GM23338 (cell line): ENCODE measurements at regions not wholly inside any gene's neighbourhood (a gene's known extent, or its start where the extent isn't known, plus 50 kb on each side); places are given as distances from the start of the nearest gene placed in this dataset.

Experiments
- ATAC-seq: fragments of 200-7000 bp; cut with Tn5 transposase; 3 replicates; pipeline ENCODE4 v1.9.1; 2020
- DNase-seq: peaks from one replicate; pipeline ENCODE4 v3.0.0-alpha.2; 2015; ENCODE audit warnings: low spot score
- H2AFZ ChIP-seq: fragments of 200-600 bp; sonication (generic); 2 replicates; pipeline ENCODE4 v1.8.0; 2016; ENCODE audit warnings: antibody characterized with exemption, mild to moderate bottlenecking, moderate library complexity
- H3F3A ChIP-seq: fragments of 200-600 bp; sonication (generic); replicated peaks from 2 replicates; pipeline ENCODE4 v1.8.0; 2017; ENCODE audit warnings: antibody characterized with exemption, mixed run types, low read depth
- H3K27ac ChIP-seq: fragments of 200-600 bp; sonication (generic); 2 replicates; pipeline ENCODE4 v1.6.1; 2016; ENCODE audit warnings: low read depth
- H3K27me3 ChIP-seq: fragments of 200-600 bp; sonication (generic); 2 replicates; pipeline ENCODE4 v1.8.0; 2016; ENCODE audit warnings: mild to moderate bottlenecking, mixed run types, moderate library complexity; ENCODE audit not compliant: insufficient read depth
- H3K36me3 ChIP-seq: fragments of 200-600 bp; sonication (generic); 2 replicates; pipeline ENCODE4 v1.8.0; 2016; ENCODE audit warnings: mild to moderate bottlenecking; ENCODE audit not compliant: insufficient read depth
- H3K4me1 ChIP-seq: fragments of 200-600 bp; sonication (generic); 2 replicates; pipeline ENCODE4 v1.8.0; 2016; ENCODE audit warnings: mild to moderate bottlenecking, moderate library complexity; ENCODE audit not compliant: insufficient read depth
- H3K4me2 ChIP-seq: fragments of 200-600 bp; sonication (generic); 2 replicates; pipeline ENCODE4 v1.7.1; 2017; ENCODE audit warnings: mixed run types
- H3K4me3 ChIP-seq: fragments of 200-600 bp; sonication (generic); 2 replicates; pipeline ENCODE4 v1.6.1; 2016; ENCODE audit warnings: mixed run types
- H3K79me2 ChIP-seq: fragments of 200-600 bp; sonication (generic); replicated peaks from 2 replicates; pipeline ENCODE4 v1.8.0; 2017; ENCODE audit warnings: mild to moderate bottlenecking; ENCODE audit not compliant: insufficient read depth
- H3K9me2 ChIP-seq: fragments of 200-600 bp; sonication (generic); 2 replicates; pipeline ENCODE4 v1.8.0; 2017; ENCODE audit not compliant: insufficient read depth
- H4K20me1 ChIP-seq: fragments of 200-600 bp; sonication (generic); replicated peaks from 2 replicates; pipeline ENCODE4 v1.8.0; 2017; ENCODE audit warnings: mild to moderate bottlenecking; ENCODE audit not compliant: insufficient read depth
- H3K27ac Mint-ChIP-seq: 2 replicates; pipeline ENCODE4 v1.8.0; 2020; ENCODE audit warnings: inconsistent platforms, mild to moderate bottlenecking, moderate library complexity, mixed read lengths
- H3K27me3 Mint-ChIP-seq: 3 replicates; pipeline ENCODE4 v1.8.0; 2022; ENCODE audit warnings: low read depth, mild to moderate bottlenecking, moderate library complexity, mixed read lengths, inconsistent platforms; ENCODE audit not compliant: insufficient read depth, poor library complexity
- H3K36me3 Mint-ChIP-seq: 3 replicates; pipeline ENCODE4 v1.8.0; 2021; ENCODE audit warnings: low read depth, mild to moderate bottlenecking, inconsistent platforms, moderate library complexity, mixed read lengths
- H3K4me1 Mint-ChIP-seq: 3 replicates; pipeline ENCODE4 v1.8.0; 2020; ENCODE audit warnings: mild to moderate bottlenecking, inconsistent platforms, mixed read lengths
- H3K4me3 Mint-ChIP-seq: 3 replicates; pipeline ENCODE4 v1.8.0; 2021; ENCODE audit warnings: moderate library complexity, mild to moderate bottlenecking, inconsistent platforms, mixed read lengths
- H3K9me3 Mint-ChIP-seq: 3 replicates; pipeline ENCODE4 v1.8.0; 2020; ENCODE audit warnings: moderate library complexity, mild to moderate bottlenecking, inconsistent platforms, mixed read lengths
- EZH2 ChIP-seq: fragments of 200-600 bp; sonication (generic); IDR thresholded peaks from one replicate; pipeline ENCODE4 v1.8.0; 2017; ENCODE audit warnings: antibody characterized with exemption, mild to moderate bottlenecking, low read depth; ENCODE audit not compliant: unreplicated experiment
- NANOG ChIP-seq: IDR thresholded peaks from 2 replicates; pipeline ENCODE4 v1.6.1; 2016; ENCODE audit warnings: antibody characterized with exemption, borderline replicate concordance
- STAT1 ChIP-seq: IDR thresholded peaks from one replicate; pipeline ENCODE4 v1.6.1; 2016; ENCODE audit warnings: antibody characterized with exemption; ENCODE audit not compliant: unreplicated experiment
- TF ChIP-seq, protein P1 (sequence below): IDR thresholded peaks from one replicate; pipeline ENCODE4 v1.6.1; 2018; ENCODE audit warnings: antibody characterized with exemption; ENCODE audit not compliant: unreplicated experiment
- TF ChIP-seq, protein P2 (sequence below): fragments of 250-450 bp; sonication (Bioruptor Pico); IDR thresholded peaks from 2 replicates; pipeline ENCODE4 v1.5.0; 2020; ENCODE audit warnings: mild to moderate bottlenecking, moderate library complexity

DNA sequence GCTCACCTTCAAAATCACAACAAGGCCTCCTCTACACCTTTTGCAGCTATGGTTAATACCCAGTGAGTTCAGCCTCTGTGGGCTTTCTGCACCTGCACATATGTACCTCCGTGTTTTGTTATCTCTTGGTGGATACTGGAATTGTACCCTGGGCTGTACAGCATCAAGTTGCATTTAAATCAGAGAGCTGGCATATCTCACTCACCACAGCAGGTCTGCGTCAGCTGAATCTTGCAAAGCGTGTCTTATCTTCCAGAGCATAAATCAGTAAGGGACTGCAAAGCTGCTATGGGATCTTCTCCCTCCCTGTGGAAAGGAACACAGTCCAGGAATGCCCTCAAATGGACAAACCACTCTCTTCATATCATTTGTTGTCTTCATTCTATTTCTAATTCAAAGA lies 1048.7 kb downstream of the UQCRFS1 start:
- H3K4me3 Mint-ChIP-seq = no peak overlapping the region
- Histone ChIP-seq H4K20me1 (no peaks in the 10 kb centered on the region), H3K36me3 (no peaks in the 10 kb centered on the region), H3K4me2 (no peak overlapping the region), H3F3A (no peaks in the 10 kb centered on the region), H2AFZ (no peak overlapping the region), H3K4me3 (no peak overlapping the region), H3K79me2 (no peaks in the 10 kb centered on the region), H3K4me1 (peaks cover 17% of the 10 kb centered on the region), H3K27me3 (no peaks in the 10 kb centered on the region), H3K27ac (no peak overlapping the region), H3K9me2 (no peaks in the 10 kb centered on the region; the same call in 1 of the 2 replicates)
- no peaks in the 10 kb centered on the region; the same call in 1 of the 3 replicates for H3K36me3 Mint-ChIP-seq
- TF ChIP-seq, protein P1, sequence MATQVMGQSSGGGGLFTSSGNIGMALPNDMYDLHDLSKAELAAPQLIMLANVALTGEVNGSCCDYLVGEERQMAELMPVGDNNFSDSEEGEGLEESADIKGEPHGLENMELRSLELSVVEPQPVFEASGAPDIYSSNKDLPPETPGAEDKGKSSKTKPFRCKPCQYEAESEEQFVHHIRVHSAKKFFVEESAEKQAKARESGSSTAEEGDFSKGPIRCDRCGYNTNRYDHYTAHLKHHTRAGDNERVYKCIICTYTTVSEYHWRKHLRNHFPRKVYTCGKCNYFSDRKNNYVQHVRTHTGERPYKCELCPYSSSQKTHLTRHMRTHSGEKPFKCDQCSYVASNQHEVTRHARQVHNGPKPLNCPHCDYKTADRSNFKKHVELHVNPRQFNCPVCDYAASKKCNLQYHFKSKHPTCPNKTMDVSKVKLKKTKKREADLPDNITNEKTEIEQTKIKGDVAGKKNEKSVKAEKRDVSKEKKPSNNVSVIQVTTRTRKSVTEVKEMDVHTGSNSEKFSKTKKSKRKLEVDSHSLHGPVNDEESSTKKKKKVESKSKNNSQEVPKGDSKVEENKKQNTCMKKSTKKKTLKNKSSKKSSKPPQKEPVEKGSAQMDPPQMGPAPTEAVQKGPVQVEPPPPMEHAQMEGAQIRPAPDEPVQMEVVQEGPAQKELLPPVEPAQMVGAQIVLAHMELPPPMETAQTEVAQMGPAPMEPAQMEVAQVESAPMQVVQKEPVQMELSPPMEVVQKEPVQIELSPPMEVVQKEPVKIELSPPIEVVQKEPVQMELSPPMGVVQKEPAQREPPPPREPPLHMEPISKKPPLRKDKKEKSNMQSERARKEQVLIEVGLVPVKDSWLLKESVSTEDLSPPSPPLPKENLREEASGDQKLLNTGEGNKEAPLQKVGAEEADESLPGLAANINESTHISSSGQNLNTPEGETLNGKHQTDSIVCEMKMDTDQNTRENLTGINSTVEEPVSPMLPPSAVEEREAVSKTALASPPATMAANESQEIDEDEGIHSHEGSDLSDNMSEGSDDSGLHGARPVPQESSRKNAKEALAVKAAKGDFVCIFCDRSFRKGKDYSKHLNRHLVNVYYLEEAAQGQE = no peak
- TF ChIP-seq, protein P2, sequence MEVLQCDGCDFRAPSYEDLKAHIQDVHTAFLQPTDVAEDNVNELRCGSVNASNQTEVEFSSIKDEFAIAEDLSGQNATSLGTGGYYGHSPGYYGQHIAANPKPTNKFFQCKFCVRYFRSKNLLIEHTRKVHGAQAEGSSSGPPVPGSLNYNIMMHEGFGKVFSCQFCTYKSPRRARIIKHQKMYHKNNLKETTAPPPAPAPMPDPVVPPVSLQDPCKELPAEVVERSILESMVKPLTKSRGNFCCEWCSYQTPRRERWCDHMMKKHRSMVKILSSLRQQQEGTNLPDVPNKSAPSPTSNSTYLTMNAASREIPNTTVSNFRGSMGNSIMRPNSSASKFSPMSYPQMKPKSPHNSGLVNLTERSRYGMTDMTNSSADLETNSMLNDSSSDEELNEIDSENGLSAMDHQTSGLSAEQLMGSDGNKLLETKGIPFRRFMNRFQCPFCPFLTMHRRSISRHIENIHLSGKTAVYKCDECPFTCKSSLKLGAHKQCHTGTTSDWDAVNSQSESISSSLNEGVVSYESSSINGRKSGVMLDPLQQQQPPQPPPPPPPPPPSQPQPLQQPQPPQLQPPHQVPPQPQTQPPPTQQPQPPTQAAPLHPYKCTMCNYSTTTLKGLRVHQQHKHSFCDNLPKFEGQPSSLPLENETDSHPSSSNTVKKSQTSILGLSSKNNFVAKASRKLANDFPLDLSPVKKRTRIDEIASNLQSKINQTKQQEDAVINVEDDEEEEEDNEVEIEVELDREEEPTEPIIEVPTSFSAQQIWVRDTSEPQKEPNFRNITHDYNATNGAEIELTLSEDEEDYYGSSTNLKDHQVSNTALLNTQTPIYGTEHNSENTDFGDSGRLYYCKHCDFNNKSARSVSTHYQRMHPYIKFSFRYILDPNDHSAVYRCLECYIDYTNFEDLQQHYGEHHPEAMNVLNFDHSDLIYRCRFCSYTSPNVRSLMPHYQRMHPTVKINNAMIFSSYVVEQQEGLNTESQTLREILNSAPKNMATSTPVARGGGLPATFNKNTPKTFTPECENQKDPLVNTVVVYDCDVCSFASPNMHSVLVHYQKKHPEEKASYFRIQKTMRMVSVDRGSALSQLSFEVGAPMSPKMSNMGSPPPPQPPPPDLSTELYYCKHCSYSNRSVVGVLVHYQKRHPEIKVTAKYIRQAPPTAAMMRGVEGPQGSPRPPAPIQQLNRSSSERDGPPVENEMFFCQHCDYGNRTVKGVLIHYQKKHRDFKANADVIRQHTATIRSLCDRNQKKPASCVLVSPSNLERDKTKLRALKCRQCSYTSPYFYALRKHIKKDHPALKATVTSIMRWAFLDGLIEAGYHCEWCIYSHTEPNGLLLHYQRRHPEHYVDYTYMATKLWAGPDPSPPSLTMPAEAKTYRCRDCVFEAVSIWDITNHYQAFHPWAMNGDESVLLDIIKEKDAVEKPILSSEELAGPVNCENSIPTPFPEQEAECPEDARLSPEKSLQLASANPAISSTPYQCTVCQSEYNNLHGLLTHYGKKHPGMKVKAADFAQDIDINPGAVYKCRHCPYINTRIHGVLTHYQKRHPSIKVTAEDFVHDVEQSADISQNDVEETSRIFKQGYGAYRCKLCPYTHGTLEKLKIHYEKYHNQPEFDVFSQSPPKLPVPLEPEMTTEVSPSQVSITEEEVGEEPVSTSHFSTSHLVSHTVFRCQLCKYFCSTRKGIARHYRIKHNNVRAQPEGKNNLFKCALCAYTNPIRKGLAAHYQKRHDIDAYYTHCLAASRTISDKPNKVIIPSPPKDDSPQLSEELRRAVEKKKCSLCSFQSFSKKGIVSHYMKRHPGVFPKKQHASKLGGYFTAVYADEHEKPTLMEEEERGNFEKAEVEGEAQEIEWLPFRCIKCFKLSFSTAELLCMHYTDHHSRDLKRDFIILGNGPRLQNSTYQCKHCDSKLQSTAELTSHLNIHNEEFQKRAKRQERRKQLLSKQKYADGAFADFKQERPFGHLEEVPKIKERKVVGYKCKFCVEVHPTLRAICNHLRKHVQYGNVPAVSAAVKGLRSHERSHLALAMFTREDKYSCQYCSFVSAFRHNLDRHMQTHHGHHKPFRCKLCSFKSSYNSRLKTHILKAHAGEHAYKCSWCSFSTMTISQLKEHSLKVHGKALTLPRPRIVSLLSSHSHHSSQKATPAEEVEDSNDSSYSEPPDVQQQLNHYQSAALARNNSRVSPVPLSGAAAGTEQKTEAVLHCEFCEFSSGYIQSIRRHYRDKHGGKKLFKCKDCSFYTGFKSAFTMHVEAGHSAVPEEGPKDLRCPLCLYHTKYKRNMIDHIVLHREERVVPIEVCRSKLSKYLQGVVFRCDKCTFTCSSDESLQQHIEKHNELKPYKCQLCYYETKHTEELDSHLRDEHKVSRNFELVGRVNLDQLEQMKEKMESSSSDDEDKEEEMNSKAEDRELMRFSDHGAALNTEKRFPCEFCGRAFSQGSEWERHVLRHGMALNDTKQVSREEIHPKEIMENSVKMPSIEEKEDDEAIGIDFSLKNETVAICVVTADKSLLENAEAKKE (CRISPR knock-in tag) = no peak
- TF ChIP-seq NANOG = no peak
- no peak for TF ChIP-seq EZH2
- TF ChIP-seq STAT1 = no peak
- peaks cover 29% of the 10 kb centered on the region for H3K4me1 Mint-ChIP-seq
- DNase-seq = no peak
- no peak for ATAC-seq
- H3K27me3 Mint-ChIP-seq = peaks cover 7% of the 10 kb centered on the region
- H3K9me3 Mint-ChIP-seq = peaks cover 18% of the 10 kb centered on the region
- H3K27ac Mint-ChIP-seq = no peak overlapping the region
